WTC11 (cell line): ENCODE measurements at regions not wholly inside any gene's neighbourhood (a gene's known extent, or its start where the extent isn't known, plus 50 kb on each side); places are given as distances from the start of the nearest gene placed in this dataset.

Experiments
- ATAC-seq: fragments of 200-7000 bp; cut with Tn5 transposase; 2 replicates; pipeline ENCODE4 v1.10.0; 2021; ENCODE audit warnings: mild to moderate bottlenecking, moderate library complexity
- CTCF ChIA-PET: fragments of 300-600 bp; sonication (Branson Sonifier 250); formaldehyde crosslinking; loops from one replicate; lab custom pipeline; 2021; ENCODE audit warnings: antibody characterized with exemption; lab: Charles Lee
- POLR2A ChIA-PET: fragments of 350-600 bp; sonication (Branson Sonifier 250); formaldehyde crosslinking; loops from one replicate; lab custom pipeline; 2021; ENCODE audit warnings: antibody characterized with exemption; lab: Charles Lee
- DNase-seq: peaks from one replicate; pipeline ENCODE4 v3.0.0; 2021; ENCODE audit warnings: low spot score
- H3K27ac Mint-ChIP-seq: 2 replicates; pipeline ENCODE4 v1.8.0; 2021; ENCODE audit warnings: mixed read lengths
- H3K27me3 Mint-ChIP-seq: 2 replicates; pipeline ENCODE4 v1.8.0; 2021; ENCODE audit warnings: low read depth, mild to moderate bottlenecking, moderate library complexity, mixed read lengths
- H3K36me3 Mint-ChIP-seq: 2 replicates; pipeline ENCODE4 v1.8.0; 2021; ENCODE audit warnings: mixed read lengths
- H3K4me1 Mint-ChIP-seq: 2 replicates; pipeline ENCODE4 v1.8.0; 2022; ENCODE audit warnings: mixed read lengths
- H3K4me3 Mint-ChIP-seq: 2 replicates; pipeline ENCODE4 v1.8.0; 2021; ENCODE audit warnings: mild to moderate bottlenecking, moderate library complexity, mixed read lengths
- H3K9me3 Mint-ChIP-seq: 2 replicates; pipeline ENCODE4 v1.8.0; 2021; ENCODE audit warnings: mixed read lengths
- ATF2 ChIP-seq: sonication (generic); formaldehyde crosslinking; IDR thresholded peaks from 2 replicates; pipeline ENCODE4 v1.8.1; 2022; ENCODE audit warnings: low read depth, missing genetic modification reagents, borderline replicate concordance
- CDX4 ChIP-seq: fragments of 250-450 bp; sonication (Bioruptor Pico); IDR thresholded peaks from 2 replicates; pipeline ENCODE4 v1.9.0; 2021; ENCODE audit warnings: moderate library complexity, mild to moderate bottlenecking, inconsistent platforms, borderline replicate concordance
- FOXJ3 ChIP-seq: sonication (generic); formaldehyde crosslinking; IDR thresholded peaks from 2 replicates; pipeline ENCODE4 v1.9.0; 2021; ENCODE audit warnings: missing genetic modification reagents, mild to moderate bottlenecking, borderline replicate concordance
- FOXK1 ChIP-seq: sonication (generic); formaldehyde crosslinking; IDR thresholded peaks from 2 replicates; pipeline ENCODE4 v1.8.0; 2022; ENCODE audit warnings: mild to moderate bottlenecking, moderate library complexity, missing genetic modification reagents
- FOXP4 ChIP-seq: sonication (generic); formaldehyde crosslinking; IDR thresholded peaks from 2 replicates; pipeline ENCODE4 v1.8.0; 2022; ENCODE audit warnings: mild to moderate bottlenecking, missing genetic modification reagents
- GABPB1 ChIP-seq: sonication (generic); formaldehyde crosslinking; IDR thresholded peaks from 2 replicates; pipeline ENCODE4 v1.8.1; 2023; ENCODE audit warnings: mild to moderate bottlenecking, missing genetic modification reagents
- MXD4 ChIP-seq: fragments of 250-450 bp; sonication (Bioruptor Pico); IDR thresholded peaks from 2 replicates; pipeline ENCODE4 v1.8.0; 2021; ENCODE audit warnings: mild to moderate bottlenecking, moderate library complexity, borderline replicate concordance
- NFE2L1 ChIP-seq: sonication (generic); formaldehyde crosslinking; IDR thresholded peaks from 2 replicates; pipeline ENCODE4 v1.8.1; 2023; ENCODE audit warnings: missing genetic modification reagents
- NR1H2 ChIP-seq: sonication (generic); formaldehyde crosslinking; IDR thresholded peaks from 2 replicates; pipeline ENCODE4 v1.9.0; 2021; ENCODE audit warnings: mild to moderate bottlenecking, moderate library complexity, missing genetic modification reagents
- NR2C2 ChIP-seq: sonication (generic); formaldehyde crosslinking; IDR thresholded peaks from 2 replicates; pipeline ENCODE4 v1.8.0; 2022; ENCODE audit warnings: mild to moderate bottlenecking, missing genetic modification reagents
- RELA ChIP-seq: sonication (generic); formaldehyde crosslinking; IDR thresholded peaks from 2 replicates; pipeline ENCODE4 v1.8.1; 2022; ENCODE audit warnings: missing genetic modification reagents, mild to moderate bottlenecking, borderline replicate concordance
- SP1 ChIP-seq: sonication (generic); formaldehyde crosslinking; conservative IDR thresholded peaks from 2 replicates; pipeline ENCODE4 v1.8.1; 2022; ENCODE audit warnings: missing genetic modification reagents
- TCF7 ChIP-seq: sonication (generic); formaldehyde crosslinking; IDR thresholded peaks from 2 replicates; pipeline ENCODE4 v1.8.0; 2022; ENCODE audit warnings: mild to moderate bottlenecking, low read depth, missing genetic modification reagents, moderate library complexity
- ZMAT4 ChIP-seq: fragments of 250-450 bp; sonication (Bioruptor Pico); IDR thresholded peaks from 2 replicates; pipeline ENCODE4 v1.9.0; 2021; ENCODE audit warnings: mild to moderate bottlenecking
- ZNF263 ChIP-seq: sonication (generic); formaldehyde crosslinking; IDR thresholded peaks from 2 replicates; pipeline ENCODE4 v1.8.1; 2022; ENCODE audit warnings: low read depth, mild to moderate bottlenecking, moderate library complexity, missing genetic modification reagents
- ZNF317 ChIP-seq: sonication (generic); formaldehyde crosslinking; IDR thresholded peaks from 2 replicates; pipeline ENCODE4 v1.8.1; 2023; ENCODE audit warnings: low read depth, mild to moderate bottlenecking, moderate library complexity, missing genetic modification reagents, borderline replicate concordance
- ZNF512 ChIP-seq: sonication (generic); formaldehyde crosslinking; IDR thresholded peaks from 2 replicates; pipeline ENCODE4 v1.8.1; 2022; ENCODE audit warnings: missing genetic modification reagents, borderline replicate concordance
- ZNF532 ChIP-seq: fragments of 250-450 bp; sonication (Bioruptor Pico); IDR thresholded peaks from 2 replicates; pipeline ENCODE4 v1.9.0; 2021; ENCODE audit warnings: mild to moderate bottlenecking, borderline replicate concordance
- TF ChIP-seq, protein P1 (sequence below): sonication (generic); formaldehyde crosslinking; IDR thresholded peaks from 2 replicates; pipeline ENCODE4 v1.8.0; 2022; ENCODE audit warnings: missing genetic modification reagents
- TF ChIP-seq, protein P2 (sequence below): fragments of 250-450 bp; sonication (Bioruptor Pico); conservative IDR thresholded peaks from 2 replicates; pipeline ENCODE4 v1.9.0; 2021; ENCODE audit warnings: mild to moderate bottlenecking

GRCh38 chr4:14241574-14241973, 614.0 kb upstream of the BOD1L1 start (continued):
- no peak for TF ChIP-seq FOXP4 (CRISPR knock-in tag)
- TF ChIP-seq, protein P1, sequence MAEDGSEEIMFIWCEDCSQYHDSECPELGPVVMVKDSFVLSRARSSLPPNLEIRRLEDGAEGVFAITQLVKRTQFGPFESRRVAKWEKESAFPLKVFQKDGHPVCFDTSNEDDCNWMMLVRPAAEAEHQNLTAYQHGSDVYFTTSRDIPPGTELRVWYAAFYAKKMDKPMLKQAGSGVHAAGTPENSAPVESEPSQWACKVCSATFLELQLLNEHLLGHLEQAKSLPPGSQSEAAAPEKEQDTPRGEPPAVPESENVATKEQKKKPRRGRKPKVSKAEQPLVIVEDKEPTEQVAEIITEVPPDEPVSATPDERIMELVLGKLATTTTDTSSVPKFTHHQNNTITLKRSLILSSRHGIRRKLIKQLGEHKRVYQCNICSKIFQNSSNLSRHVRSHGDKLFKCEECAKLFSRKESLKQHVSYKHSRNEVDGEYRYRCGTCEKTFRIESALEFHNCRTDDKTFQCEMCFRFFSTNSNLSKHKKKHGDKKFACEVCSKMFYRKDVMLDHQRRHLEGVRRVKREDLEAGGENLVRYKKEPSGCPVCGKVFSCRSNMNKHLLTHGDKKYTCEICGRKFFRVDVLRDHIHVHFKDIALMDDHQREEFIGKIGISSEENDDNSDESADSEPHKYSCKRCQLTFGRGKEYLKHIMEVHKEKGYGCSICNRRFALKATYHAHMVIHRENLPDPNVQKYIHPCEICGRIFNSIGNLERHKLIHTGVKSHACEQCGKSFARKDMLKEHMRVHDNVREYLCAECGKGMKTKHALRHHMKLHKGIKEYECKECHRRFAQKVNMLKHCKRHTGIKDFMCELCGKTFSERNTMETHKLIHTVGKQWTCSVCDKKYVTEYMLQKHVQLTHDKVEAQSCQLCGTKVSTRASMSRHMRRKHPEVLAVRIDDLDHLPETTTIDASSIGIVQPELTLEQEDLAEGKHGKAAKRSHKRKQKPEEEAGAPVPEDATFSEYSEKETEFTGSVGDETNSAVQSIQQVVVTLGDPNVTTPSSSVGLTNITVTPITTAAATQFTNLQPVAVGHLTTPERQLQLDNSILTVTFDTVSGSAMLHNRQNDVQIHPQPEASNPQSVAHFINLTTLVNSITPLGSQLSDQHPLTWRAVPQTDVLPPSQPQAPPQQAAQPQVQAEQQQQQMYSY (CRISPR knock-in tag): no peak
- TF ChIP-seq, protein P2, sequence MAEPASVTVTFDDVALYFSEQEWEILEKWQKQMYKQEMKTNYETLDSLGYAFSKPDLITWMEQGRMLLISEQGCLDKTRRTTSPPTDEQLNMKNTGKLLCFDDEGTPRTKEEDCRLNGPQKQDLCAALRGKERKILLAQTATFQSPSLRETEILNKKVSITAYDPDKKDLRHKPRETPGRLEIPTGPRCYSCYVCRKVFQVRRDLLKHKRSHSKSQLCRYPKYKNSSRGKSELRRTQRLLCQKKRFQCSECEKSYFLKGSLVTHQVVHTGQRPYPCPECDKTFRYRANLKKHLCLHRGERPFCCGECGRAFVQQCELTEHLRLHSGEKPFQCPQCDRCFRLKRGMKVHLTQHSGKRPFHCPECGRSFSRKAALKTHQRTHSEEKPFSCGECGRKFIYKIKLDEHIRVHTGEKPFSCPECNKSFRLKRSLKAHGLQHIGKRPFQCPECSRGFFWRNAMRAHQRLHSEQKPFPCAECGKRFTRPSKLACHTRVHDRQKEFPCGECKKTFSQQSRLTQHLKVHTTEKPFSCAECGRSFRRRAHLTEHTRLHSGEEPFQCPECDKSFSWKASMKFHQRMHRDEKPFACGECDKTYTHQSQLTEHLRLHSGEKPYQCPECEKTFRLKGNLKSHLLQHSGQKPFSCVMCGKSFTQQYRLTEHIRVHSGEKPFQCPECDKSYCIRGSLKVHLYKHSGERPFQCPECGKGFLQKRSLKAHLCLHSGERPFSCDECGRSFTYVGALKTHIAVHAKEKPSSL (CRISPR knock-in tag): no peak
- TF ChIP-seq FOXK1 (CRISPR knock-in tag): no peak
- no peak for TF ChIP-seq NFE2L1
- no peak for TF ChIP-seq GABPB1 (CRISPR knock-in tag)

GRCh38 chr4:14247767-14248166, 620.2 kb upstream of the BOD1L1 start:
- ChIA-PET POLR2A (no interaction called here), CTCF (interaction anchor here (1.0 kb wide), 1 partner anchor 17 kb away, joined by 3 read pairs; no protein-coding TSS in a partner anchor)
- Mint-ChIP-seq H3K36me3 (peaks cover 4% of the 10 kb centered on the region), H3K27me3 (no peaks in the 10 kb centered on the region), H3K9me3 (peaks cover 29% of the 10 kb centered on the region), H3K4me3 (no peak overlapping the region), H3K4me1 (no peaks in the 10 kb centered on the region), H3K27ac (no peak overlapping the region)
- DNase-seq (no peak), ATAC-seq (no peak)
- TF ChIP-seq ZNF512 (CRISPR knock-in tag) (no peak), NR2C2 (CRISPR knock-in tag) (no peak), SP1 (CRISPR knock-in tag) (no peak), ATF2 (CRISPR knock-in tag) (no peak), MXD4 (no peak), ZMAT4 (CRISPR knock-in tag) (no peak), ZNF532 (no peak), CDX4 (CRISPR knock-in tag) (no peak), TCF7 (CRISPR knock-in tag) (no peak), ZNF263 (CRISPR knock-in tag) (no peak), NR1H2 (CRISPR knock-in tag) (no peak), RELA (CRISPR knock-in tag) (no peak), FOXJ3 (CRISPR knock-in tag) (no peak), ZNF317 (CRISPR knock-in tag) (no peak)
